ENCODE measurements at regions not wholly inside any gene's neighbourhood (a gene's known extent, or its start where the extent isn't known, plus 50 kb on each side); places are given as distances from the start of the nearest gene placed in this dataset.

- BruUV-seq (replicated peaks) = no TSS peak
- in situ Hi-C loops (cut with HindIII; ENCODE audit: low pct_unique_long_range_greater_than_20kb, low sequenced_read_pairs) = no loop called here
- TF ChIP-seq TCF7L2 (IDR thresholded peaks at IDR 0.05; ENCODE audit: low read depth, low read length) (no peak), SIN3A (IDR thresholded peaks at IDR 0.05; ENCODE audit: borderline replicate concordance, insufficient read depth, low read depth, low read length) (no peak), REST (IDR thresholded peaks at IDR 0.05; ENCODE audit: insufficient read depth in 1 of 2, low read depth in 2 of 2, low read length in 1 of 2) (no peak), CTCF (IDR thresholded peaks at IDR 0.05) (no peak), POLR2AphosphoS5 (IDR thresholded peaks at IDR 0.05; ENCODE audit: low read depth, low read length) (no peak)
- Histone ChIP-seq H3K27me3 (ENCODE audit: control insufficient read depth, insufficient read depth, low read length) (no peaks in the 10 kb centered on the region), H3K27ac (ENCODE audit: low read length) (no peak overlapping the region), H3K4me3 (ENCODE audit: low read depth in 2 of 2, low read length in 2 of 2) (no peak overlapping the region), H3K9me3 (ENCODE audit: control insufficient read depth, insufficient read depth, low read depth, low read length) (no peaks in the 10 kb centered on the region), H3K36me3 (ENCODE audit: control insufficient read depth, insufficient read depth, low read length) (no peaks in the 10 kb centered on the region), H3K4me1 (ENCODE audit: control insufficient read depth, insufficient read depth, low read length) (no peaks in the 10 kb centered on the region)
- intact Hi-C loops (cut with micrococcal nuclease; ENCODE audit: unreplicated experiment) = no loop called here
- DNase-seq (ENCODE audit: low read depth, low spot score) = no peak
- no peak for ATAC-seq
- POLR2A ChIA-PET = no interaction called here
- CTCF ChIA-PET = no interaction called here
Measured at GRCh38 chr10:23966504-23967051, 242.4 kb upstream of the KIAA1217 start.

- ATAC-seq (no peak), DNase-seq (ENCODE audit: low read depth, low spot score) (no peak)
- Histone ChIP-seq H3K27me3 (ENCODE audit: control insufficient read depth, insufficient read depth, low read length) (no peaks in the 10 kb centered on the region), H3K4me3 (ENCODE audit: low read depth in 2 of 2, low read length in 2 of 2) (no peak overlapping the region), H3K4me1 (ENCODE audit: control insufficient read depth, insufficient read depth, low read length) (no peaks in the 10 kb centered on the region), H3K27ac (ENCODE audit: low read length) (no peak overlapping the region), H3K9me3 (ENCODE audit: control insufficient read depth, insufficient read depth, low read depth, low read length) (no peaks in the 10 kb centered on the region), H3K36me3 (ENCODE audit: control insufficient read depth, insufficient read depth, low read length) (no peaks in the 10 kb centered on the region)
- ChIA-PET POLR2A (no interaction called here), CTCF (no interaction called here)
- intact Hi-C loops (cut with micrococcal nuclease; ENCODE audit: unreplicated experiment) (no loop called here), in situ Hi-C loops (cut with HindIII; ENCODE audit: low pct_unique_long_range_greater_than_20kb, low sequenced_read_pairs) (no loop called here)
- TF ChIP-seq REST (IDR thresholded peaks at IDR 0.05; ENCODE audit: insufficient read depth in 1 of 2, low read depth in 2 of 2, low read length in 1 of 2) = no peak
- no peak for TF ChIP-seq CTCF (IDR thresholded peaks at IDR 0.05)
- no peak for TF ChIP-seq SIN3A (IDR thresholded peaks at IDR 0.05; ENCODE audit: borderline replicate concordance, insufficient read depth, low read depth, low read length)
- TF ChIP-seq TCF7L2 (IDR thresholded peaks at IDR 0.05; ENCODE audit: low read depth, low read length) = no peak
- BruUV-seq (replicated peaks) = no TSS peak
Measured at GRCh38 chr10:23968301-23968700, 240.6 kb upstream of the KIAA1217 start.
